Effector memory CD4-positive, alpha-beta T cell (primary cell): ENCODE measurements at regions not wholly inside any gene's neighbourhood (a gene's known extent, or its start where the extent isn't known, plus 50 kb on each side); places are given as distances from the start of the nearest gene placed in this dataset.

Source experiments
- DNase-seq, 3 donors: peaks; one replicate each; pipeline ENCODE4 v3.0.0-alpha.2; 2020
- H3K27ac ChIP-seq: 2 replicates; pipeline ENCODE4 v1.7.0; 2013; ENCODE audit warnings: mild to moderate bottlenecking, low read length, moderate library complexity; ENCODE audit not compliant: insufficient read depth, poor library complexity, severe bottlenecking
- H3K27me3 ChIP-seq: replicated peaks from 2 replicates; pipeline ENCODE4 v1.7.0; 2013; ENCODE audit warnings: mild to moderate bottlenecking, low read length; ENCODE audit not compliant: insufficient read depth, control insufficient read depth, poor library complexity, severe bottlenecking
- H3K36me3 ChIP-seq: 2 replicates; pipeline ENCODE4 v1.7.0; 2013; ENCODE audit warnings: mild to moderate bottlenecking, low read length, moderate library complexity; ENCODE audit not compliant: control insufficient read depth, insufficient read depth
- H3K4me1 ChIP-seq: 2 replicates; pipeline ENCODE4 v1.7.0; 2013; ENCODE audit warnings: low read length, mild to moderate bottlenecking; ENCODE audit not compliant: control insufficient read depth, insufficient read depth, poor library complexity, severe bottlenecking
- H3K4me3 ChIP-seq: 2 replicates; pipeline ENCODE4 v1.7.0; 2013; ENCODE audit warnings: low read length, low read depth, mild to moderate bottlenecking; ENCODE audit not compliant: insufficient read depth, poor library complexity, severe bottlenecking
- H3K9me3 ChIP-seq: 2 replicates; pipeline ENCODE4 v1.7.0; 2013; ENCODE audit warnings: mild to moderate bottlenecking, low read length, moderate library complexity; ENCODE audit not compliant: control insufficient read depth

DNA sequence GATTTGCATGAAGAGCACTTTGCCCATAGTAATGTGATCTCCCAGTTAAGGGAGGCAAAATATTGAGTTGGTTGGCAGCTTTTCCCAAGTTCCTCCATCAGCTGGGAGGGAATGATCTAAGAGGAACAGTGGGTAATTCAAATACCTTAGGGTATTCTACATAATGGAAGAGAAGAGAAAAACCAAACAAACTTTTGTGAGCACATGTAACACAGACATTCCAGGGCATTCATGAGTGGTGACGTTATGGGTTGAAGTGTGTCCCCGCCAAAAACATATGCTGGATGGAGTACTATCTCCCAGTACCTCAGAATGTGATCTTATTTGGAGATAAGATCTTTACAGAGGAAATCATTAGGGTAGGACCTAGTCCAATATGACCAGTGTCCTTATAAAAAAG, 220.1 kb downstream of the FOXO1 start:
- no peak overlapping the region for H3K27ac ChIP-seq
- H3K4me1 ChIP-seq = no peaks in the 10 kb centered on the region
- DNase-seq = no peak
- H3K27me3 ChIP-seq = no peaks in the 10 kb centered on the region
- no peaks in the 10 kb centered on the region for H3K36me3 ChIP-seq
- no peaks in the 10 kb centered on the region for H3K9me3 ChIP-seq
- H3K4me3 ChIP-seq = no peak overlapping the region

DNA sequence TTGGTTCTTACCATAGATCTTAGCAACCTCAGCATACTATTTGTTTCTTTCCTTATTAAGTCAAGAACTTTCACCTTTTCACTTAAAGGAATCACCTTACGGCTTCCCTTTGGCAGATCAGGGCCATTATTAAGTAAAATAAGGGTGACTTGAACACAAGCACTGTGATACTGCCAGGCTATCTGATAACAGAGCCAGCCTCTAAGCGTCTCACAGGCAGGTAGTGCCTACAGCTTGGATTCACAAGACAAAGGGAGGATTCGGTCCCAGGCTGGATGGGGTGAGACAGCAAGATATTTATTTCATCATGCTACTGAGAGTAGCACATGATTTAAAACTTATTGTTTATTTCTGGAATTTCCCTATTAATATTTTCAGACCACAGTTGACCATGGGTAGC, 218.6 kb downstream of the FOXO1 start:
- no peaks in the 10 kb centered on the region for H3K36me3 ChIP-seq
- DNase-seq = no peak
- H3K9me3 ChIP-seq = no peaks in the 10 kb centered on the region
- H3K27ac ChIP-seq = no peak overlapping the region
- H3K4me3 ChIP-seq = no peak overlapping the region
- no peaks in the 10 kb centered on the region for H3K27me3 ChIP-seq
- H3K4me1 ChIP-seq = no peaks in the 10 kb centered on the region

DNA sequence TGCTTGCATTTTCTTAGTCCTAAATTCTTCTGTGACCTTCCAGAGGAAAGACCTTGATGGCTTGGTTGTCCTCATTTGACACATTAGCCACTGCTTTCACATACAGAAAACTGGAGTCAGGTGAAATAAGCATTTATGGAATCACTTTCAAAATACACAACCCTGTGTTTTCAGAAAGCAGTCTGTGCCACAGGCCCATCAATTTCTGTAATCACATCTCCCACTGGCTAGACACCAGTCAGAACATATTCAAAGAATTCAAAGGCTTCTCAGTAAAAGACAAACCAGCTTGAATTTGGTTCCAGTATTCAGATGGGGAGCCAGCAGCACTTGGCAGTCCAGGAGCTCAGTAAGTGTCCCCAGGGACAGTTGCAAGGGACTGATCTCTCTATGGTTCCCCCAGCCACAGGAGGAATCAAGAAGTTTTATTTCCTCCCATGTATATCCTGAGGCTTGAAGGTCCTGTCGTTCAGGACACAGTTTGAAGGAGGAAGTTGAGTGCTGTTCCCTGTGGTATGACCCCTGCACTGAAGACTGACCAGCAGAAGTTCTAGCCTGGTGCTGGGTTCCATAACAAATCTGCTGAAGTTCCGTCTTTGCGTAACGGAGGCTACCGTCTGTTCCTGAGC, 214.3 kb downstream of the FOXO1 start:
- no peak overlapping the region for H3K27ac ChIP-seq
- no peaks in the 10 kb centered on the region for H3K9me3 ChIP-seq
- no peaks in the 10 kb centered on the region for H3K36me3 ChIP-seq
- no peak for DNase-seq
- H3K4me1 ChIP-seq = no peaks in the 10 kb centered on the region
- H3K4me3 ChIP-seq = no peak overlapping the region
- no peaks in the 10 kb centered on the region for H3K27me3 ChIP-seq

DNA sequence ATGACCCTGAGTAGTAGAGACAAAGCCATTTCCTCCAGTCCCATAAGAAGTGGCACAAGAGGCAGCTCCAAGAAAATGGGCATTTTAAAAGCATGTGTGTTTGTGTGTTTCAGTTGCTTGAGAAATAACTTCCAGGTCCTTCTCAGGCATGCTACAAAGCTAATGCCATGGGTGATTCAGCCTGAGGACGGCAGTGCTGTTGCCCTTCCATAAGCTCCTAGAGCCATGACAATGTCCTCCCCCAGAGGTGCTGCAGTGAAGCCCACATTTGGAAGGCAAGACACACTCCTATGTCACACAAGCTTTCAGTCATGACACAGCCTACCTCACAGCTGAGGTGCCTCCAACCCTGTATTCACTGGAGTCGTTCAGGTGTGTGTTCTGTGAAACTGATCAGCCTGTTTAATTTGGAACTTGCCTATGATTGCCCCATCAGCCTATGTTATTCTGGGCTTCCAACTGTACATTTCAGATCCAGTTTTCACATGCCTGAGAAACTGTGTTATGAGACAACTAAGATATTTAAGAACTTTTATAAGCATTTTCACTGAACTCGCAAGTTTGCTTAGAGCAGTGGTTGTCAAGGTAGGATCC, 213.6 kb downstream of the FOXO1 start:
- no peaks in the 10 kb centered on the region for H3K4me1 ChIP-seq
- no peaks in the 10 kb centered on the region for H3K9me3 ChIP-seq
- no peak overlapping the region for H3K27ac ChIP-seq
- no peaks in the 10 kb centered on the region for H3K36me3 ChIP-seq
- no peaks in the 10 kb centered on the region for H3K27me3 ChIP-seq
- H3K4me3 ChIP-seq = no peak overlapping the region
- no peak for DNase-seq

DNA sequence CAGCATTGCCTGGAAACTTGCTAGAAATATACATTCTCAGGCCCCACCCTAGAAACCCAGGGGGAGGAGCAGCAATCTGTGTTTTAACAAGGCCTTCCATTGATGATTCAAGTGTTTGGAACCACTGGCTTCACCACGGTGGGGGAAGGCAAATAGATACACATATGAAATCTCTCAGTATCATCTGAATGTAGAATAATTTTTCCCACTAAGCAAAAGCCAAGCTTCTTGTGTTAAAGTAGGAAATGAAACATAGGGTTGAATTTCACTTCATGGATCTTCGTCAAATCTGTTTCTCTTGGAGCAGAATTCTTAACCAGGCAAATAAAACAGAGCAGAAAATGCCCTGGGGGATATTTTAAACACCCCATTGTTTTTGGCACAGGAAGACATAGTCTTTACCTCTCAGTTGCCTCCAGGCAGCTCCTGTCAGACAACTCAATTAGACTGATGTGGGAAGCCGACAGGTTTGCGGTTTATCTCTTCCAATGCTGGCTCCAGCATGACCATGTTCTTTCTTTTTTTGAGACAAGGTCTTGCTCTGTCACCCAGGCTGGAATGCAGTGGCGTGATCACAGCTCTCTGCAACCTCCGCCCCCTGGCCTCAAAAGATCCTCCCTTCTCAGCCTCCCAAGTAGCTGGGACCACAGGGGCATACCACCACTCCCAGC, 213.0 kb downstream of the FOXO1 start:
- DNase-seq = no peak
- Histone ChIP-seq H3K27ac (no peak overlapping the region), H3K4me3 (no peak overlapping the region), H3K36me3 (no peaks in the 10 kb centered on the region), H3K9me3 (no peaks in the 10 kb centered on the region), H3K27me3 (no peaks in the 10 kb centered on the region), H3K4me1 (no peaks in the 10 kb centered on the region)

DNA sequence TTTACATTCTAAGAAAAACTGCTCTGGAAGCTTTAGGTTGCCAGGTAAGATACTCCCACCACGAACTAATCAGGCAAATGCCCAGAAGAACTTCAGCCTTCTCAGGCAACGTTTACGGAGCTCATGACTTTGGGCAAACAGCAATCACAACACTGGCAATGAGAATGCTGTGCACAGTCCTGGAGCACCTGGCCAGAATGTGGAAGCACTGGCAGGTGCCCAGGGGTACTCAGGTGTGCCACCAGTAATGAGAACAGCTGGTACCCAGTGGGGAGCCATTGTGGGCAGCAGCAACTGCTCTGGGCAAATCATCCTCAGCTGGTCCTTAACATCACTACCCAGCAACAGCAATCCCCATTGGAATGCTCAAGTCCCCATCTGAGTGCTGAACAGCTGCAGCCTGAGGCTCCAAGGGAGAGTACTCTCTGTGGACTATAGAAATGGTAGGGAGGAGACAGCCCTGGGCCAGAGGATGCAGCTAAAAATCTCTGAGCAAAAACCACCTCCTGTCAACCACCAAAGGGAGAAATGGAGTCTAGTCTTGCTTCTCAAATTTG, 210.0 kb downstream of the FOXO1 start:
- Histone ChIP-seq H3K4me1 (no peaks in the 10 kb centered on the region), H3K27ac (no peak overlapping the region), H3K36me3 (no peaks in the 10 kb centered on the region), H3K4me3 (no peak overlapping the region), H3K9me3 (no peaks in the 10 kb centered on the region), H3K27me3 (no peaks in the 10 kb centered on the region)
- DNase-seq = no peak

DNA sequence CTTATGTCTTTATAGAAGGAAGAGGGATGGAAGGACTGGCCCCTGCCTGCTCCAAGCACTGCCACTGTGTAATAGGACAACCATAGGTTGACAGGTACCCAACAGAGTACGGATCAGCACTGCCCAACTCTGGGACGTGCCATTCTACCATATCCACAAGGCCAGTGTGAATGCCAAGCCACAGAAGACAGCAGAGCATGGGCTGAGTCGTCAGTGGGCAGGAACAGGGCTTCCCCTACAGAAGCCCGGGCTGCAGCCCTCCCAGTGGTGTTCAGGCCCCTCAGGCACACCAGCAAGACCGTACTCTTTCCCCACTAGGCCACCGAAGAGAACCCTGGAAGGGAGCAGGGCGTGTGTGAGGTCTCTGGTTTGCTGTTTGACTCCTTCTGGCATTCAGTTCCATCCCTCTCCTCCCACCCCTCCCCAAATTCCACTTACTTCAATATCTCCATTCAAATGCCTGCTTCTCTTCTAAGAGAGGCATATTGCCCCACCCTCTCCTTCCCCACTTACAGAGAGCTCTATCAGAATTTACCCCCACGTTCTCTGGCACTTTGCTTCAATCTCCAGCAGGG, 209.4 kb downstream of the FOXO1 start:
- H3K27me3 ChIP-seq = no peaks in the 10 kb centered on the region
- H3K4me1 ChIP-seq = no peaks in the 10 kb centered on the region
- no peak overlapping the region for H3K27ac ChIP-seq
- no peak overlapping the region for H3K4me3 ChIP-seq
- DNase-seq = no peak
- no peaks in the 10 kb centered on the region for H3K36me3 ChIP-seq
- no peaks in the 10 kb centered on the region for H3K9me3 ChIP-seq

DNA sequence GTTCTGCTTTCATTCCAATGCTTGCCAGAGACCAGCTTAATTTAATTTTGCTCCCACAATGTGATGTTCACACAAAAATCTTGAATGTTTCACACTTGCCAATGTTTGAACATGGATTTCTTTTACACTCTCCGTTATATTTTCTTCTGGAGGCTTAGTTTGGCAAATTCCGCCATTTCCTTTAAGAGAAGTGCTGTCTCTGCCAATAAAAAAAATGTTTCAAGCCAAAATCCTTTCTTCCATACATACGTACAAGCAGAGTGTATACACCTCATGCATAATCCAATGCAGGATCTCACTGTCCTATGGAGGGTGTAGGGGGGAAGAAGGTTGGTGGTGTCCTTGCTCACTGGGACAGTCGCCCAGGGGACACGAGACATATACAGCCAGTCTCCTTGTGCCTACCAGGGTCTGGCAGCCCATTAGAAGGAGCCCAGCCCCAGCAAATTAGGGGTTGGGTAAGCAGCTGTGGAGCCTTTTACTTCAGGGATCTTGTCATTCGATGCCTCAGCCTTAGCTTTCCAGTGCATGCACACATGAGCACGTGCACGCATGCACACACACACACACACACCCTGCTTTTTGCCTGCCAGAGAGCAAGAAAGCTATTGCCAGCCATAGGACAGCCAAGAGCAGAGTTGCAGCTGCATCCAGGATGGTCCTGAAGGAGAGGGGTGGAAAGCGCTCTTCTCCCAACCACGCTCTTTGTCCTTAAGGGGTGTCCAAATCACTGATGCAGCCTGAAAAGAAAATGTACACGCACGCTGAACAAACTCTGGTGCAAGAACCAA, 208.3 kb downstream of the FOXO1 start:
- Histone ChIP-seq H3K36me3 (no peaks in the 10 kb centered on the region), H3K27me3 (no peaks in the 10 kb centered on the region), H3K4me3 (no peak overlapping the region), H3K4me1 (no peaks in the 10 kb centered on the region), H3K9me3 (no peaks in the 10 kb centered on the region), H3K27ac (no peak overlapping the region)
- DNase-seq = no peak

DNA sequence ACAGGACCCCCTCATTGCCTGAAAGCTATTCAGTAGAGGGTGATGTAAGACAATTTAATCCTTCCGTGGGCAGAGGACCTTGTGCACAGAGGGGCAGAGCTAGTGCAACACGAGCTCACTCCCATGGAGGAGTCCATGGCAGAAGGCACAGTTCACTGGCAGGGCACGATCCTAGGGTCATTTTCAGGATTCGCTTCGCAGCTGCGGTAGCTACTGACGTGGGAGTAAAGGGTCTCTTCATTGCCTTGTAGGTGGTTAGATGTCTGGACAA, 207.8 kb downstream of the FOXO1 start:
- no peaks in the 10 kb centered on the region for H3K27me3 ChIP-seq
- H3K9me3 ChIP-seq = no peaks in the 10 kb centered on the region
- H3K4me3 ChIP-seq = no peak overlapping the region
- H3K27ac ChIP-seq = no peak overlapping the region
- no peaks in the 10 kb centered on the region for H3K36me3 ChIP-seq
- no peak for DNase-seq
- no peaks in the 10 kb centered on the region for H3K4me1 ChIP-seq
